Neuronal stem cell (in vitro differentiated cells): ENCODE measurements at regions not wholly inside any gene's neighbourhood (a gene's known extent, or its start where the extent isn't known, plus 50 kb on each side); places are given as distances from the start of the nearest gene placed in this dataset.

Source experiments
- DNase-seq: peaks from one replicate; pipeline ENCODE4 v3.0.0-alpha.2; 2013; ENCODE audit warnings: low spot score
- H2AFZ ChIP-seq: one replicate; pipeline ENCODE4 v1.6.1; 2013; ENCODE audit warnings: mild to moderate bottlenecking, low read length, inconsistent platforms
- H2AK5ac ChIP-seq: 2 replicates; pipeline ENCODE4 v1.6.1; 2013; ENCODE audit warnings: low read depth, mild to moderate bottlenecking, inconsistent platforms, low read length, moderate library complexity, mixed read lengths
- H2BK120ac ChIP-seq: 2 replicates; pipeline ENCODE4 v1.6.1; 2013; ENCODE audit warnings: low read depth, mild to moderate bottlenecking, inconsistent platforms, low read length, moderate library complexity, mixed read lengths
- H2BK12ac ChIP-seq: one replicate; pipeline ENCODE4 v1.6.1; 2013; ENCODE audit warnings: low read length, inconsistent platforms
- H2BK15ac ChIP-seq: 2 replicates; pipeline ENCODE4 v1.6.1; 2013; ENCODE audit warnings: mild to moderate bottlenecking, low read length, inconsistent platforms, mixed read lengths
- H2BK5ac ChIP-seq: one replicate; pipeline ENCODE4 v1.6.1; 2013; ENCODE audit warnings: inconsistent platforms, mild to moderate bottlenecking, low read length, moderate library complexity
- H3K14ac ChIP-seq: one replicate; pipeline ENCODE4 v1.6.1; 2013; ENCODE audit warnings: low read length, inconsistent platforms
- H3K18ac ChIP-seq: 2 replicates; pipeline ENCODE4 v1.6.1; 2013; ENCODE audit warnings: low read length, inconsistent platforms
- H3K23ac ChIP-seq: 2 replicates; pipeline ENCODE4 v1.6.1; 2013; ENCODE audit warnings: low read depth, mild to moderate bottlenecking, mixed read lengths, low read length, inconsistent platforms; ENCODE audit not compliant: poor library complexity
- H3K27ac ChIP-seq: replicated peaks from 3 replicates; pipeline ENCODE4 v1.5.1; 2013; ENCODE audit warnings: low read length, inconsistent platforms
- H3K27me3 ChIP-seq, 3 experiments: 2 replicates each; pipeline ENCODE4 v1.6.1; 2013; ENCODE audit warnings: low read length in 3 of 3, mild to moderate bottlenecking in 2 of 3, inconsistent platforms in 1 of 3, low read depth in 1 of 3, mixed read lengths in 1 of 3, moderate library complexity in 1 of 3; ENCODE audit not compliant: control insufficient read depth in 3 of 3, insufficient read depth in 3 of 3
- H3K36me3 ChIP-seq, 2 donors: replicated peaks in 1 of 2; 2 replicates each; pipeline ENCODE4 v1.6.1; 2013; ENCODE audit warnings: low read length in 2 of 2; ENCODE audit not compliant: control insufficient read depth in 2 of 2, insufficient read depth in 2 of 2
- H3K4ac ChIP-seq: 2 replicates; pipeline ENCODE4 v1.6.1; 2013; ENCODE audit warnings: inconsistent platforms, mild to moderate bottlenecking, low read length, moderate library complexity
- H3K4me1 ChIP-seq, 2 donors: 1 replicate in 1 of 2; 2 replicates in 1 of 2; pipeline ENCODE4 v1.6.1; 2013; ENCODE audit warnings: low read length in 2 of 2, low read depth in 1 of 2; ENCODE audit not compliant: control insufficient read depth in 2 of 2, insufficient read depth in 1 of 2
- H3K4me2 ChIP-seq: one replicate; pipeline ENCODE4 v1.6.1; 2013; ENCODE audit warnings: mild to moderate bottlenecking, low read length, inconsistent platforms; ENCODE audit not compliant: insufficient read depth, poor library complexity, severe bottlenecking
- H3K4me3 ChIP-seq, 2 donors: 2 replicates each; pipeline ENCODE4 v1.5.1; 2013; ENCODE audit warnings: low read length in 2 of 2, mild to moderate bottlenecking in 2 of 2, inconsistent platforms in 1 of 2, moderate library complexity in 1 of 2
- H3K79me1 ChIP-seq: one replicate; pipeline ENCODE4 v1.6.1; 2013; ENCODE audit warnings: low read depth, mild to moderate bottlenecking, inconsistent platforms, low read length, moderate library complexity
- H3K9ac ChIP-seq: one replicate; pipeline ENCODE4 v1.6.1; 2013; ENCODE audit warnings: mild to moderate bottlenecking, low read depth, low read length, inconsistent platforms; ENCODE audit not compliant: poor library complexity
- H3K9me3 ChIP-seq, 2 donors: replicated peaks in 1 of 2; 2 replicates each; pipeline versions ENCODE3 to v1.6.1; 2013; ENCODE audit warnings: low read length in 2 of 2, mild to moderate bottlenecking in 2 of 2, inconsistent platforms in 1 of 2, low read depth in 1 of 2, mixed read lengths in 1 of 2, moderate library complexity in 1 of 2; ENCODE audit not compliant: control insufficient read depth in 2 of 2, insufficient read depth in 1 of 2
- H4K8ac ChIP-seq: one replicate; pipeline ENCODE4 v1.6.1; 2013; ENCODE audit warnings: low read depth, mild to moderate bottlenecking, inconsistent platforms, low read length, moderate library complexity
- H4K91ac ChIP-seq: one replicate; pipeline ENCODE4 v1.6.1; 2013; ENCODE audit warnings: low read length, low read depth, mild to moderate bottlenecking, inconsistent platforms; ENCODE audit not compliant: poor library complexity
- WGBS, 2 donors: extraction: QIAGEN DNeasy Blood & Tissue Kit; methylation state at CpG; one replicate each; pipeline ENCODE4 v1.1.7; 2013; ENCODE audit warnings: missing lambda C conversion rate in 2 of 2, mixed read lengths in 1 of 2; ENCODE audit not compliant: insufficient read length in 2 of 2, insufficient replicate concordance in 1 of 2; ENCODE audit errors: extremely low coverage in 2 of 2; 5-methylcytosine and 5-hydroxymethylcytosine counted together

GRCh38 chr3:84586427-84586826 is 372.4 kb upstream of the CADM2 start:
- H3K79me1 ChIP-seq: no peaks in the 10 kb centered on the region
- no peak overlapping the region for H2BK120ac ChIP-seq
- no peak overlapping the region for H3K27ac ChIP-seq
- H2AFZ ChIP-seq: no peak overlapping the region
- H3K27me3 ChIP-seq: no peaks in the 10 kb centered on the region
- no peak overlapping the region for H2AK5ac ChIP-seq
- H3K36me3 ChIP-seq: no peaks in the 10 kb centered on the region
- H3K9me3 ChIP-seq: no peaks in the 10 kb centered on the region
- no peak overlapping the region for H3K14ac ChIP-seq
- H2BK15ac ChIP-seq: no peak overlapping the region
- no peaks in the 10 kb centered on the region for H3K4me1 ChIP-seq
- no peak overlapping the region for H3K18ac ChIP-seq
- no peak overlapping the region for H3K4me2 ChIP-seq
- no peak overlapping the region for H3K4me3 ChIP-seq
- no peak overlapping the region for H4K91ac ChIP-seq
- no peak overlapping the region for H3K9ac ChIP-seq
- H3K4ac ChIP-seq: no peak overlapping the region
- H2BK12ac ChIP-seq: no peak overlapping the region
- H4K8ac ChIP-seq: no peak overlapping the region
- H3K23ac ChIP-seq: no peak overlapping the region
- whole genome bisulfite sequencing, 2 donors: no CpG with 5 or more reads among the region's 2 CpGs
- H2BK5ac ChIP-seq: no peak overlapping the region
- DNase-seq: no peak

- Histone ChIP-seq H3K27ac (no peak overlapping the region), H3K79me1 (no peaks in the 10 kb centered on the region), H2AFZ (peak overlapping the region; percentile 57), H4K8ac (no peak overlapping the region), H3K4me2 (no peak overlapping the region), H3K36me3 (no peaks in the 10 kb centered on the region), H2BK15ac (no peak overlapping the region), H3K4me1 (peaks cover 2 to 12% of the 10 kb centered on the region in 2 donors), H3K14ac (no peak overlapping the region), H2BK12ac (no peak overlapping the region), H3K4me3 (no peak overlapping the region), H3K23ac (no peak overlapping the region), H2BK5ac (no peak overlapping the region), H4K91ac (no peak overlapping the region), H3K9ac (no peak overlapping the region), H2AK5ac (no peak overlapping the region), H3K18ac (no peak overlapping the region), H3K27me3 (no peaks in the 10 kb centered on the region), H3K4ac (no peak overlapping the region), H3K9me3 (no peaks in the 10 kb centered on the region), H2BK120ac (no peak overlapping the region)
- no peak for DNase-seq
- no CpG with 5 or more reads among the region's 7 CpGs for WGBS, 2 donors
Measured at GRCh38 chr3:84600703-84601225, 358.0 kb upstream of the CADM2 start.

DNA sequence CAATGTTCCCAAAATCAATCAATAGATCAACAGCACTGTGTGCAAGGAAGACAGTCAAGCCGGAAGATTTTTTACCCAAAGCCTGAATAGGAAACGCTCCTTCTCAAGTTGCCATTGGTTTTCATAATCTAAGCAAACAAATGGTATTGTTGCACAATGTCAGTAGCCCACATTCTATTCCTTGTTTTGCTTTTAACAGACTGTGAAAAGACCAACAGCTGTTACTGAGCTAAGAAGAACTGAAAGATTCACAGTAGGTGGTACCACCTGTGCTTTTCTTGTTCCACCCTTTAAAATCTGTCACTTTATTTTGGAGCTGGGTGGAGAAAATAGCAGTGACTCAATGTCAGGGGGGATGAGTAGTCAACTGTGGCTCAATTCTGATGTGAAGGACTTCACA is 357.5 kb upstream of the CADM2 start:
- H3K18ac ChIP-seq: no peak overlapping the region
- WGBS, 2 donors: no CpG with 5 or more reads among the region's 2 CpGs
- H3K4me2 ChIP-seq: no peak overlapping the region
- H2BK120ac ChIP-seq: no peak overlapping the region
- H3K4me1 ChIP-seq: peaks cover 2 to 12% of the 10 kb centered on the region in 2 donors
- no peaks in the 10 kb centered on the region for H3K9me3 ChIP-seq
- H3K79me1 ChIP-seq: no peaks in the 10 kb centered on the region
- no peak overlapping the region for H2AFZ ChIP-seq
- H3K9ac ChIP-seq: no peak overlapping the region
- H3K14ac ChIP-seq: no peak overlapping the region
- DNase-seq: peak; percentile 54
- no peaks in the 10 kb centered on the region for H3K27me3 ChIP-seq
- H3K4ac ChIP-seq: no peak overlapping the region
- H3K23ac ChIP-seq: no peak overlapping the region
- no peak overlapping the region for H4K91ac ChIP-seq
- H3K27ac ChIP-seq: no peak overlapping the region
- H3K4me3 ChIP-seq: no peak overlapping the region
- no peak overlapping the region for H4K8ac ChIP-seq
- no peak overlapping the region for H2BK12ac ChIP-seq
- H2BK5ac ChIP-seq: no peak overlapping the region
- no peak overlapping the region for H2AK5ac ChIP-seq
- H2BK15ac ChIP-seq: no peak overlapping the region
- H3K36me3 ChIP-seq: no peaks in the 10 kb centered on the region

DNA sequence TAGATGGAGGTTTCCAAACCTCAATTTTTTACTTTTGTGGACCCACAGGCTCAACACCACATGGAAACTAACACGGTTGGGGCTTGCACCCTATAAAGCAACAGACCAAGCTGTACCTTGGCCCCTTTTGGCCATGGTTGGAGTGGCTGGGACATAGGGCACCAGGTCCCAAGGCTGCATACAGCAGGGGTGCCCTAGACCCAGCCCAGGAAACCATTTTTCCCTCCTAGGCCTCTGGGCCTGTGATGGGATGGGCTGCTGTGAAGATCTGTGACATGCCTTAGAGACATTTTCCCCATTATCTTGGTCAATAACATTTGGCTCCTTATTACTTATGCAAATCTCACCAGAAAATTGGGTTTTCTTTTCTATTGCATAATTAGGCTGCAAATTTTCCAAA is 337.0 kb upstream of the CADM2 start:
- H4K91ac ChIP-seq: no peak overlapping the region
- H3K4me3 ChIP-seq: no peak overlapping the region
- H3K18ac ChIP-seq: no peak overlapping the region
- no peaks in the 10 kb centered on the region for H3K27me3 ChIP-seq
- H3K4ac ChIP-seq: no peak overlapping the region
- H3K27ac ChIP-seq: no peak overlapping the region
- no peaks in the 10 kb centered on the region for H3K4me1 ChIP-seq
- no peak overlapping the region for H2BK12ac ChIP-seq
- H3K9ac ChIP-seq: no peak overlapping the region
- no peak overlapping the region for H2AFZ ChIP-seq
- H2BK5ac ChIP-seq: no peak overlapping the region
- H3K9me3 ChIP-seq: peaks cover 2 to 3% of the 10 kb centered on the region in 2 donors
- no CpG with 5 or more reads among the region's 1 CpG for WGBS, 2 donors
- no peak overlapping the region for H2AK5ac ChIP-seq
- no peak overlapping the region for H3K4me2 ChIP-seq
- no peak overlapping the region for H2BK120ac ChIP-seq
- H3K14ac ChIP-seq: no peak overlapping the region
- no peak overlapping the region for H3K23ac ChIP-seq
- no peaks in the 10 kb centered on the region for H3K36me3 ChIP-seq
- no peak for DNase-seq
- H2BK15ac ChIP-seq: no peak overlapping the region
- H3K79me1 ChIP-seq: no peaks in the 10 kb centered on the region
- H4K8ac ChIP-seq: no peak overlapping the region
